OCI-LY7 (cell line): ENCODE measurements at regions not wholly inside any gene's neighbourhood (a gene's known extent, or its start where the extent isn't known, plus 50 kb on each side); places are given as distances from the start of the nearest gene placed in this dataset.

Experiments used
- CTCF ChIP-seq: fragments of 200-600 bp; sonication (generic); conservative IDR thresholded peaks from 2 replicates; pipeline ENCODE4 v1.5.1; 2014; ENCODE audit warnings: mild to moderate bottlenecking, antibody characterized with exemption, low read length, moderate library complexity, mixed read lengths
- EZH2phosphoT487 ChIP-seq: fragments of 200-600 bp; sonication (generic); IDR thresholded peaks from 2 replicates; pipeline ENCODE4 v1.6.1; 2018; ENCODE audit warnings: low read depth, borderline replicate concordance, mild to moderate bottlenecking, mixed run types, antibody characterized with exemption, low read length, moderate library complexity, mixed read lengths

GRCh38 chr12:30548203-30548602 is 147.5 kb downstream of the IPO8 start:
- TF ChIP-seq CTCF (no peak), EZH2phosphoT487 (no peak)
